CD8-positive, alpha-beta memory T cell (primary cell): ENCODE measurements at regions not wholly inside any gene's neighbourhood (a gene's known extent, or its start where the extent isn't known, plus 50 kb on each side); places are given as distances from the start of the nearest gene placed in this dataset.

Experiments used
- CTCF ChIA-PET: fragments of 350-600 bp; sonication (Branson Sonifier 250); formaldehyde crosslinking; loops from one replicate; lab custom pipeline; 2021; ENCODE audit warnings: antibody characterized with exemption; lab: Charles Lee
- POLR2A ChIA-PET: fragments of 350-600 bp; sonication (Branson Sonifier 250); formaldehyde crosslinking; loops from one replicate; lab custom pipeline; 2021; ENCODE audit warnings: antibody characterized with exemption; lab: Charles Lee
- DNase-seq, 5 donors: peaks; one replicate each; pipeline versions ENCODE4 v3.0.0 to v3.0.0-alpha.2; 2020 to 2022; ENCODE audit warnings: mixed read lengths in 1 of 5
- H3K27ac ChIP-seq: one replicate; pipeline ENCODE4 v1.7.0; 2013; ENCODE audit warnings: low read depth, mild to moderate bottlenecking, low read length, moderate library complexity
- H3K27me3 ChIP-seq: 2 replicates; pipeline ENCODE4 v1.7.0; 2013; ENCODE audit warnings: low read length, mild to moderate bottlenecking; ENCODE audit not compliant: insufficient read depth, poor library complexity, severe bottlenecking
- H3K36me3 ChIP-seq: 2 replicates; pipeline ENCODE4 v1.7.0; 2013; ENCODE audit warnings: mild to moderate bottlenecking, low read length, moderate library complexity; ENCODE audit not compliant: insufficient read depth
- H3K4me1 ChIP-seq: 2 replicates; pipeline ENCODE4 v1.7.0; 2013; ENCODE audit warnings: mild to moderate bottlenecking, low read length, moderate library complexity; ENCODE audit not compliant: insufficient read depth
- H3K4me3 ChIP-seq: 2 replicates; pipeline ENCODE4 v1.7.0; 2013; ENCODE audit warnings: mild to moderate bottlenecking, low read length
- H3K9me3 ChIP-seq: 2 replicates; pipeline ENCODE4 v1.7.0; 2013; ENCODE audit warnings: mild to moderate bottlenecking, low read length
- H3K27ac Mint-ChIP-seq, 8 donors: one replicate each; pipeline ENCODE4 v1.8.0; 2020 to 2021; ENCODE audit warnings: mixed read lengths in 8 of 8, mild to moderate bottlenecking in 6 of 8, inconsistent platforms in 3 of 8, moderate library complexity in 3 of 8
- H3K27me3 Mint-ChIP-seq, 2 donors: one replicate each; pipeline ENCODE4 v1.8.0; 2020 to 2021; ENCODE audit warnings: mixed read lengths in 2 of 2, mild to moderate bottlenecking in 1 of 2, moderate library complexity in 1 of 2
- H3K36me3 Mint-ChIP-seq, 3 donors: one replicate each; pipeline ENCODE4 v1.8.0; 2020 to 2021; ENCODE audit warnings: mixed read lengths in 3 of 3, inconsistent platforms in 1 of 3, mild to moderate bottlenecking in 1 of 3
- H3K4me1 Mint-ChIP-seq, 3 donors: one replicate each; pipeline ENCODE4 v1.8.0; 2020 to 2021; ENCODE audit warnings: mixed read lengths in 3 of 3, inconsistent platforms in 1 of 3, mild to moderate bottlenecking in 1 of 3
- H3K4me3 Mint-ChIP-seq, 7 donors: one replicate each; pipeline ENCODE4 v1.8.0; 2020 to 2021; ENCODE audit warnings: mixed read lengths in 7 of 7, mild to moderate bottlenecking in 6 of 7, moderate library complexity in 4 of 7, inconsistent platforms in 2 of 7
- H3K9me3 Mint-ChIP-seq, 5 donors: one replicate each; pipeline ENCODE4 v1.8.0; 2020 to 2022; ENCODE audit warnings: mixed read lengths in 5 of 5, mild to moderate bottlenecking in 3 of 5, moderate library complexity in 2 of 5, inconsistent platforms in 1 of 5

- no peak overlapping the region for H3K4me3 ChIP-seq
- H3K4me1 ChIP-seq, result no peaks in the 10 kb centered on the region
- peaks cover 2 to 8% (median 3%) of the 10 kb centered on the region in 5 donors for H3K9me3 Mint-ChIP-seq
- no peaks in the 10 kb centered on the region for H3K9me3 ChIP-seq
- ChIA-PET POLR2A (no interaction called here), CTCF (no interaction called here)
- H3K27ac Mint-ChIP-seq, result no peak overlapping the region
- H3K36me3 Mint-ChIP-seq, result peaks cover 0 to 2% (median 0%) of the 10 kb centered on the region in 3 donors
- no peak overlapping the region for H3K4me3 Mint-ChIP-seq
- no peaks in the 10 kb centered on the region for H3K27me3 ChIP-seq
- no peaks in the 10 kb centered on the region for H3K4me1 Mint-ChIP-seq
- no peak overlapping the region for H3K27ac ChIP-seq
- no peak for DNase-seq
- no peaks in the 10 kb centered on the region for H3K27me3 Mint-ChIP-seq
- no peaks in the 10 kb centered on the region for H3K36me3 ChIP-seq
Observed at GRCh38 chr20:11556410-11556809, 361.3 kb upstream of the BTBD3 start.

GRCh38 chr20:11564491-11564890, 353.2 kb upstream of the BTBD3 start:
- Histone ChIP-seq H3K36me3 (no peaks in the 10 kb centered on the region), H3K27me3 (no peaks in the 10 kb centered on the region), H3K27ac (no peak overlapping the region), H3K4me1 (no peaks in the 10 kb centered on the region), H3K4me3 (no peak overlapping the region), H3K9me3 (no peaks in the 10 kb centered on the region)
- H3K27me3 Mint-ChIP-seq, result no peaks in the 10 kb centered on the region
- POLR2A ChIA-PET, result no interaction called here
- H3K9me3 Mint-ChIP-seq, result peaks cover 0 to 26% (median 3%) of the 10 kb centered on the region in 5 donors
- no peak overlapping the region for H3K27ac Mint-ChIP-seq
- H3K4me1 Mint-ChIP-seq, result no peaks in the 10 kb centered on the region
- H3K4me3 Mint-ChIP-seq, result no peak overlapping the region
- CTCF ChIA-PET, result no interaction called here
- no peak for DNase-seq
- H3K36me3 Mint-ChIP-seq, result no peaks in the 10 kb centered on the region

GRCh38 chr20:11569163-11569562, 348.5 kb upstream of the BTBD3 start:
- no peaks in the 10 kb centered on the region for H3K4me1 Mint-ChIP-seq
- no peaks in the 10 kb centered on the region for H3K27me3 ChIP-seq
- H3K27me3 Mint-ChIP-seq, result no peaks in the 10 kb centered on the region
- POLR2A ChIA-PET, result no interaction called here
- H3K36me3 ChIP-seq, result no peaks in the 10 kb centered on the region
- H3K4me3 ChIP-seq, result no peak overlapping the region
- peaks cover 3 to 25% (median 6%) of the 10 kb centered on the region in 5 donors for H3K9me3 Mint-ChIP-seq
- H3K9me3 ChIP-seq, result no peaks in the 10 kb centered on the region
- no peak overlapping the region for H3K4me3 Mint-ChIP-seq
- no peak overlapping the region for H3K27ac Mint-ChIP-seq
- H3K36me3 Mint-ChIP-seq, result no peaks in the 10 kb centered on the region
- no peaks in the 10 kb centered on the region for H3K4me1 ChIP-seq
- H3K27ac ChIP-seq, result no peak overlapping the region
- no peak for DNase-seq
- CTCF ChIA-PET, result no interaction called here

GRCh38 chr20:11573507-11573906, 344.2 kb upstream of the BTBD3 start:
- no peaks in the 10 kb centered on the region for H3K27me3 ChIP-seq
- no peaks in the 10 kb centered on the region for H3K4me1 ChIP-seq
- H3K36me3 Mint-ChIP-seq, result no peaks in the 10 kb centered on the region
- CTCF ChIA-PET, result no interaction called here
- H3K4me3 Mint-ChIP-seq, result no peak overlapping the region
- DNase-seq, result no peak
- no peaks in the 10 kb centered on the region for H3K9me3 ChIP-seq
- no peak overlapping the region for H3K27ac Mint-ChIP-seq
- peaks cover 3 to 28% (median 11%) of the 10 kb centered on the region in 5 donors for H3K9me3 Mint-ChIP-seq
- no peaks in the 10 kb centered on the region for H3K36me3 ChIP-seq
- POLR2A ChIA-PET, result no interaction called here
- no peaks in the 10 kb centered on the region for H3K4me1 Mint-ChIP-seq
- H3K27me3 Mint-ChIP-seq, result no peaks in the 10 kb centered on the region
- H3K4me3 ChIP-seq, result no peak overlapping the region
- no peak overlapping the region for H3K27ac ChIP-seq

GRCh38 chr20:11581271-11581670, 336.4 kb upstream of the BTBD3 start:
- Histone ChIP-seq H3K9me3 (no peaks in the 10 kb centered on the region), H3K27ac (no peak overlapping the region), H3K4me3 (no peak overlapping the region), H3K36me3 (no peaks in the 10 kb centered on the region), H3K27me3 (no peaks in the 10 kb centered on the region), H3K4me1 (no peaks in the 10 kb centered on the region)
- Mint-ChIP-seq H3K9me3 (peaks cover 2 to 31% (median 8%) of the 10 kb centered on the region in 5 donors), H3K36me3 (no peaks in the 10 kb centered on the region), H3K4me3 (no peak overlapping the region), H3K27me3 (no peaks in the 10 kb centered on the region), H3K4me1 (no peaks in the 10 kb centered on the region), H3K27ac (no peak overlapping the region)
- POLR2A ChIA-PET, result no interaction called here
- DNase-seq, result no peak
- CTCF ChIA-PET, result no interaction called here

- Mint-ChIP-seq H3K27ac (no peak overlapping the region), H3K9me3 (peaks cover 2 to 28% (median 4%) of the 10 kb centered on the region in 5 donors), H3K4me1 (no peaks in the 10 kb centered on the region), H3K4me3 (no peak overlapping the region), H3K36me3 (no peaks in the 10 kb centered on the region), H3K27me3 (no peaks in the 10 kb centered on the region)
- no peaks in the 10 kb centered on the region for H3K9me3 ChIP-seq
- DNase-seq, result no peak
- POLR2A ChIA-PET, result no interaction called here
- H3K4me3 ChIP-seq, result no peak overlapping the region
- CTCF ChIA-PET, result no interaction called here
- no peaks in the 10 kb centered on the region for H3K36me3 ChIP-seq
- H3K27me3 ChIP-seq, result no peaks in the 10 kb centered on the region
- H3K27ac ChIP-seq, result no peak overlapping the region
- H3K4me1 ChIP-seq, result no peaks in the 10 kb centered on the region
Observed at GRCh38 chr20:11582060-11582459, 335.6 kb upstream of the BTBD3 start.

GRCh38 chr20:11585752-11586352, 331.8 kb upstream of the BTBD3 start:
- Mint-ChIP-seq H3K27ac (no peak overlapping the region), H3K9me3 (peaks cover 2 to 25% (median 8%) of the 10 kb centered on the region in 5 donors), H3K4me1 (no peaks in the 10 kb centered on the region), H3K4me3 (no peak overlapping the region), H3K27me3 (no peaks in the 10 kb centered on the region), H3K36me3 (no peaks in the 10 kb centered on the region)
- no peak overlapping the region for H3K27ac ChIP-seq
- no peak overlapping the region for H3K4me3 ChIP-seq
- no peaks in the 10 kb centered on the region for H3K9me3 ChIP-seq
- no peak for DNase-seq
- H3K36me3 ChIP-seq, result no peaks in the 10 kb centered on the region
- POLR2A ChIA-PET, result no interaction called here
- no peaks in the 10 kb centered on the region for H3K4me1 ChIP-seq
- H3K27me3 ChIP-seq, result no peaks in the 10 kb centered on the region
- CTCF ChIA-PET, result no interaction called here

- H3K4me3 Mint-ChIP-seq, result no peak overlapping the region
- no peaks in the 10 kb centered on the region for H3K27me3 Mint-ChIP-seq
- ChIA-PET POLR2A (no interaction called here), CTCF (no interaction called here)
- Histone ChIP-seq H3K36me3 (no peaks in the 10 kb centered on the region), H3K4me3 (no peak overlapping the region), H3K27me3 (no peaks in the 10 kb centered on the region), H3K9me3 (no peaks in the 10 kb centered on the region), H3K4me1 (no peaks in the 10 kb centered on the region), H3K27ac (no peak overlapping the region)
- no peak for DNase-seq
- H3K36me3 Mint-ChIP-seq, result no peaks in the 10 kb centered on the region
- peaks cover 3 to 16% (median 6%) of the 10 kb centered on the region in 5 donors for H3K9me3 Mint-ChIP-seq
- H3K4me1 Mint-ChIP-seq, result no peaks in the 10 kb centered on the region
- no peak overlapping the region for H3K27ac Mint-ChIP-seq
Observed at GRCh38 chr20:11588875-11589274, 328.8 kb upstream of the BTBD3 start.
